ENCODE measurements at regions not wholly inside any gene's neighbourhood (a gene's known extent, or its start where the extent isn't known, plus 50 kb on each side); places are given as distances from the start of the nearest gene placed in this dataset.
"Not testable (repeated sequence)": the region's sequence is repeated elsewhere in the genome, so short reads cannot be mapped to it uniquely, and the experiment has no call there.

GRCh38 chr2:31813016-31813415 lies 197.8 kb downstream of the MEMO1 start:
- DNase-seq (ENCODE audit: low read depth, low spot score), result no peak
- ChIA-PET POLR2A (no interaction called here), CTCF (no interaction called here)
- TF ChIP-seq, protein P1, sequence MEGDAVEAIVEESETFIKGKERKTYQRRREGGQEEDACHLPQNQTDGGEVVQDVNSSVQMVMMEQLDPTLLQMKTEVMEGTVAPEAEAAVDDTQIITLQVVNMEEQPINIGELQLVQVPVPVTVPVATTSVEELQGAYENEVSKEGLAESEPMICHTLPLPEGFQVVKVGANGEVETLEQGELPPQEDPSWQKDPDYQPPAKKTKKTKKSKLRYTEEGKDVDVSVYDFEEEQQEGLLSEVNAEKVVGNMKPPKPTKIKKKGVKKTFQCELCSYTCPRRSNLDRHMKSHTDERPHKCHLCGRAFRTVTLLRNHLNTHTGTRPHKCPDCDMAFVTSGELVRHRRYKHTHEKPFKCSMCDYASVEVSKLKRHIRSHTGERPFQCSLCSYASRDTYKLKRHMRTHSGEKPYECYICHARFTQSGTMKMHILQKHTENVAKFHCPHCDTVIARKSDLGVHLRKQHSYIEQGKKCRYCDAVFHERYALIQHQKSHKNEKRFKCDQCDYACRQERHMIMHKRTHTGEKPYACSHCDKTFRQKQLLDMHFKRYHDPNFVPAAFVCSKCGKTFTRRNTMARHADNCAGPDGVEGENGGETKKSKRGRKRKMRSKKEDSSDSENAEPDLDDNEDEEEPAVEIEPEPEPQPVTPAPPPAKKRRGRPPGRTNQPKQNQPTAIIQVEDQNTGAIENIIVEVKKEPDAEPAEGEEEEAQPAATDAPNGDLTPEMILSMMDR (IDR thresholded peaks at IDR 0.05; ENCODE audit: insufficient read depth, low read length, missing control alignments), result no peak
- H3K4me3 ChIP-seq (ENCODE audit: low read depth, low read length), result no peak overlapping the region

GRCh38 chr2:31812051-31812798 lies 198.6 kb downstream of the MEMO1 start:
- no peak overlapping the region for H3K4me3 ChIP-seq (ENCODE audit: low read depth, low read length)
- TF ChIP-seq, protein P1 (IDR thresholded peaks at IDR 0.05; ENCODE audit: insufficient read depth, low read length, missing control alignments), result no peak
- CTCF ChIA-PET, result no interaction called here
- DNase-seq (ENCODE audit: low read depth, low spot score), result no peak
- POLR2A ChIA-PET, result no interaction called here

DNA sequence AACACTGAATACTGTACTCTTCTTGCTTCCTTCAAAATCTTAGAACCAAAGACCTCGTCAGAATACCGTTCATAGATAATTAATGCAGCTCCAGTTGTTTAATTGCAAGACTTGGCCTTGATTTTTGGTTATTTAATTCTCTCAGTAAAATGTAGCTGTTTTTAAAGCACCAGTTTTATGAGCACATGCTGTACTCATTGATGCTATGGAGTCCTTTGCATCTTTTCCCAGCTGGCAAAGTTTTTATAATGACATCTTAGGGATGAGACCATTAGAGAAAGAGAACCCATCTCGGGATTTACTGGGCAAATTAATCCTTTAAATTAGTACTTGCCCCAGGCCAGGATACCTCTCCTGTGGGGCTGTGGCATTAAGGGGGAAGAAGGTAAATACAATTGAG lies 199.3 kb downstream of the MEMO1 start:
- POLR2A ChIA-PET, result no interaction called here
- CTCF ChIA-PET, result no interaction called here
- H3K4me3 ChIP-seq (ENCODE audit: low read depth, low read length), result no peak overlapping the region
- TF ChIP-seq, protein P1 (IDR thresholded peaks at IDR 0.05; ENCODE audit: insufficient read depth, low read length, missing control alignments), result no peak
- no peak for DNase-seq (ENCODE audit: low read depth, low spot score)

DNA sequence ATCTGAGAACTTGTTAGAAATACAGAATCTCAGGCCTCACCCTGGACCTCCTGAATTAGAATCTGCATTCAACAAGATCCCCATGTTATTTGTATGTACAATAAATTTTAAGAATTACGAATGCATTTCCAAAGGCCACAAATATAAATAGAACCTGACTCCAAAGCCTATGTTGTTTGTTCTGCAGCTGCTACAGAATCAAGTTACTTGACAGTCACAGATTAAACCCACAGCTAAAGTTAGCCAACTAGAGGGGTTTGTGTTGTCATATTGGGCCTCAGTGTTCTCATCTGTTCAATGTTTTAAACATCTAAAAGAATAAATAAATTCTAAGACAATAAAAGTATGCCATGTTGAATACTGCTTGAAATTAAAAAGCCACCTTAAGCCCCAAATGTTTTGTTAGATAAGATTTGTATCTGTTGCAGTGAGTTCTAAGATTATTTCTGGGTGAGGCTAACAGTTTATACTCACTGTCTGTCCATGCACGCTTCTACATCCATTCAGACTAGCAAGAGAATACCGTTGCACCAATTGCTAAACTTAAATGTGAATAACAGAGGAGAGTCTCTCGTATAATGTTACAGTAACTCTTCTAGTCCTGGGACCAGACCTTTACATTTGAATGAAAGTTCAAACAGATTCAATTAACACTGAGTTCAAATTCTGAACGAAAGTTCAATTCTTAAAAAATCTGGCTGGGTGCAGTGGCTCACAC lies 200.4 kb downstream of the MEMO1 start:
- TF ChIP-seq, protein P1 (IDR thresholded peaks at IDR 0.05; ENCODE audit: insufficient read depth, low read length, missing control alignments), result no peak
- CTCF ChIA-PET, result no interaction called here
- DNase-seq (ENCODE audit: low read depth, low spot score), result no peak
- H3K4me3 ChIP-seq (ENCODE audit: low read depth, low read length), result no peak overlapping the region
- POLR2A ChIA-PET, result no interaction called here

DNA sequence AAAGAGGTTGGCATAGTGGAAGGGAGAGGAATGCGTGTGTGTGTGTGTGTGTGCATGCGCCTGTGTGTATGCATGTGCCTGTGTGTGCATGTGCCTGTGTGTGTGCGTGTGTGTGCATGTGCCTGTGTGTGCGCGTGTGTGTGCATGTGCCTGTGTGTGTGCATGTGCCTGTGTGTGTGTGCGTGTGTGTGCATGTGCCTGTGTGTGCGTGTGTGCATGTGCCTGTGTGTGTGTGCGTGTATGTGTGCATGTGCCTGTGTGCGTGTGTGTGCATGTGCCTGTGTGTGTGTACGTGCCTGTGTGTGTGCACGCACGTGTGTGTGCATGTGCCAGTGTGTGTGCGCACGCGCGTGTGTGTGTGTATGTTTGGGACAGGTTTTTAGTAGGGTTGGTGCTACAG lies 205.1 kb downstream of the MEMO1 start:
- POLR2A ChIA-PET, result no interaction called here

GRCh38 chr2:31803481-31804153 lies 207.2 kb downstream of the MEMO1 start:
- H3K4me3 ChIP-seq (ENCODE audit: low read depth, low read length); CTCF ChIA-PET; POLR2A ChIA-PET; DNase-seq (ENCODE audit: low read depth, low spot score): not testable (repeated sequence)

More for the DNA sequence above, 205.1 kb downstream of the MEMO1 start:
- CTCF ChIA-PET, result no interaction called here
- TF ChIP-seq, protein P1 (IDR thresholded peaks at IDR 0.05; ENCODE audit: insufficient read depth, low read length, missing control alignments), result no peak
- no peak for DNase-seq (ENCODE audit: low read depth, low spot score)
- H3K4me3 ChIP-seq (ENCODE audit: low read depth, low read length), result no peak overlapping the region

Data from AG04449 (cell line).